Parathyroid adenoma (tissue), 2 donors: ENCODE measurements at regions not wholly inside any gene's neighbourhood (a gene's known extent, or its start where the extent isn't known, plus 50 kb on each side); places are given as distances from the start of the nearest gene placed in this dataset.

Source experiments
- H2AFZ ChIP-seq: fragments of 300-600 bp; sonication (generic); one replicate; pipeline ENCODE4 v1.7.0; 2017; ENCODE audit warnings: antibody characterized with exemption, mild to moderate bottlenecking
- H3K27ac ChIP-seq: fragments of 300-600 bp; sonication (generic); one replicate; pipeline ENCODE4 v1.7.0; 2017
- H3K27me3 ChIP-seq: fragments of 300-600 bp; sonication (generic); one replicate; pipeline ENCODE4 v1.7.0; 2017; ENCODE audit warnings: low read length; ENCODE audit not compliant: control insufficient read depth, insufficient read depth
- H3K36me3 ChIP-seq: fragments of 300-600 bp; sonication (generic); one replicate; pipeline ENCODE4 v1.7.0; 2017; ENCODE audit warnings: low read length; ENCODE audit not compliant: control insufficient read depth, insufficient read depth
- H3K4me1 ChIP-seq: fragments of 300-600 bp; sonication (generic); one replicate; pipeline ENCODE4 v1.7.0; 2017; ENCODE audit warnings: control low read depth
- H3K4me2 ChIP-seq: fragments of 300-600 bp; sonication (generic); one replicate; pipeline ENCODE4 v1.7.0; 2017; ENCODE audit warnings: low read length
- H3K4me3 ChIP-seq: fragments of 300-600 bp; sonication (generic); one replicate; pipeline ENCODE4 v1.7.0; 2017; ENCODE audit warnings: low read depth, low read length
- H3K79me2 ChIP-seq: fragments of 300-600 bp; sonication (generic); one replicate; pipeline ENCODE4 v1.7.0; 2017; ENCODE audit warnings: control low read depth
- H3K9ac ChIP-seq: fragments of 300-600 bp; sonication (generic); one replicate; pipeline ENCODE4 v1.7.0; 2017; ENCODE audit warnings: mild to moderate bottlenecking
- H3K9me3 ChIP-seq: fragments of 300-600 bp; sonication (generic); one replicate; pipeline ENCODE4 v1.7.0; 2017; ENCODE audit warnings: low read length; ENCODE audit not compliant: control insufficient read depth
- TF ChIP-seq, protein P1 (sequence below): fragments of 300-600 bp; sonication (generic); IDR thresholded peaks from one replicate; pipeline ENCODE4 v1.7.0; 2017; ENCODE audit warnings: antibody characterized with exemption, mild to moderate bottlenecking
- donor health status: primary hyperparathyroidism.

GRCh38 chr16:16782153-16782552, 403.2 kb downstream of the NPIPA7 start:
- Histone ChIP-seq H3K4me2 (no peak overlapping the region), H3K9ac (no peak overlapping the region), H3K4me3 (no peak overlapping the region), H3K27me3 (no peaks in the 10 kb centered on the region), H3K4me1 (no peaks in the 10 kb centered on the region), H3K27ac (no peak overlapping the region), H3K79me2 (no peaks in the 10 kb centered on the region), H3K9me3 (no peaks in the 10 kb centered on the region), H3K36me3 (no peaks in the 10 kb centered on the region), H2AFZ (no peak overlapping the region)
- TF ChIP-seq, protein P1, sequence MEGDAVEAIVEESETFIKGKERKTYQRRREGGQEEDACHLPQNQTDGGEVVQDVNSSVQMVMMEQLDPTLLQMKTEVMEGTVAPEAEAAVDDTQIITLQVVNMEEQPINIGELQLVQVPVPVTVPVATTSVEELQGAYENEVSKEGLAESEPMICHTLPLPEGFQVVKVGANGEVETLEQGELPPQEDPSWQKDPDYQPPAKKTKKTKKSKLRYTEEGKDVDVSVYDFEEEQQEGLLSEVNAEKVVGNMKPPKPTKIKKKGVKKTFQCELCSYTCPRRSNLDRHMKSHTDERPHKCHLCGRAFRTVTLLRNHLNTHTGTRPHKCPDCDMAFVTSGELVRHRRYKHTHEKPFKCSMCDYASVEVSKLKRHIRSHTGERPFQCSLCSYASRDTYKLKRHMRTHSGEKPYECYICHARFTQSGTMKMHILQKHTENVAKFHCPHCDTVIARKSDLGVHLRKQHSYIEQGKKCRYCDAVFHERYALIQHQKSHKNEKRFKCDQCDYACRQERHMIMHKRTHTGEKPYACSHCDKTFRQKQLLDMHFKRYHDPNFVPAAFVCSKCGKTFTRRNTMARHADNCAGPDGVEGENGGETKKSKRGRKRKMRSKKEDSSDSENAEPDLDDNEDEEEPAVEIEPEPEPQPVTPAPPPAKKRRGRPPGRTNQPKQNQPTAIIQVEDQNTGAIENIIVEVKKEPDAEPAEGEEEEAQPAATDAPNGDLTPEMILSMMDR: no peak

DNA sequence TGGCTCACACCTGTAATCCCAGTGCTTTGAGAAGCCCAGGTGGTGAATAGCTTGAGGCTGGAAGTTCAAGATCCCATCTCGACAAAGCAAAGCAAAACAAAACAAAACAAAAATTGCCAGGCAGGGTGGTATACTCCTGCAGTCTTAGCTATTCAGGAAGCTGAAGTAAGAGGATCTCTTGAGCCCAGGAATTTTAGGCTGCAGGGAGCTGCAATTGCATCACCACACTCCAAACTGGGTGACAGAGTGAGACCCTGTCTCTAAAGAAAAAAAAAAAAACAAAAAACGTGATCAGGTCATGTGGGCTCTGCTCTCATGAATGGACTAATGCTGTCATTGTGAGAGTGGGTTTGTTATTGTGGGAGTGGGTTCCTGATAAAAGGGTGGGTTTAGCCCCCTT, 409.1 kb downstream of the NPIPA7 start:
- Histone ChIP-seq H3K9me3 (no peaks in the 10 kb centered on the region), H2AFZ (no peak overlapping the region), H3K4me3 (no peak overlapping the region), H3K4me2 (no peak overlapping the region), H3K36me3 (no peaks in the 10 kb centered on the region), H3K9ac (no peak overlapping the region), H3K27ac (no peak overlapping the region), H3K4me1 (no peaks in the 10 kb centered on the region), H3K27me3 (no peaks in the 10 kb centered on the region), H3K79me2 (no peaks in the 10 kb centered on the region)
- TF ChIP-seq, protein P1: no peak

DNA sequence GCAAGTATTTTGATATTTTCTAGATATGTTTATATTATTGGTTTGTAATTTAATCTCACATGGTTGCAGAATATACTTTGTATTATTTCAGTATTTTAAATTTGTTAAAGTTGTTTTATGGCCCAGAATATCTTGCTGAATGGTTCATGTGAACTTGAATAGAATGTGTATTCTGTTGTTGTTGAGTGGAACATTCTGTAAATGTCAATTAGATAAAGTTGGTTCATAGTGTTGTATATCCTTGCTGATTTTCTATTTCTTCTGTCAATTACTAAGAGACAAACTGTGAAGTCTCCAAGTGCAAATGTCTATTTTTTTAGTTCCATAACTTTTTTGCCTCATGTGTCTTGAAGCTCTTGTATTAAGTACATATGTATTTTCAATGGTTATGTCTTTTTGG, 411.7 kb downstream of the NPIPA7 start:
- no peak overlapping the region for H2AFZ ChIP-seq
- TF ChIP-seq, protein P1: no peak
- no peak overlapping the region for H3K4me3 ChIP-seq
- no peaks in the 10 kb centered on the region for H3K4me1 ChIP-seq
- H3K79me2 ChIP-seq: no peaks in the 10 kb centered on the region
- no peak overlapping the region for H3K4me2 ChIP-seq
- H3K9me3 ChIP-seq: no peaks in the 10 kb centered on the region
- H3K36me3 ChIP-seq: no peaks in the 10 kb centered on the region
- no peaks in the 10 kb centered on the region for H3K27me3 ChIP-seq
- no peak overlapping the region for H3K27ac ChIP-seq
- H3K9ac ChIP-seq: no peak overlapping the region

- TF ChIP-seq, protein P1: no peak
- Histone ChIP-seq H3K36me3 (no peaks in the 10 kb centered on the region), H3K9me3 (no peaks in the 10 kb centered on the region), H3K4me2 (no peak overlapping the region), H3K9ac (no peak overlapping the region), H3K4me3 (no peak overlapping the region), H3K4me1 (no peaks in the 10 kb centered on the region), H3K27me3 (no peaks in the 10 kb centered on the region), H2AFZ (no peak overlapping the region), H3K27ac (no peak overlapping the region), H3K79me2 (no peaks in the 10 kb centered on the region)
Observed at GRCh38 chr16:16791051-16791450, 412.1 kb downstream of the NPIPA7 start.

GRCh38 chr16:16797239-16797638, 418.3 kb downstream of the NPIPA7 start:
- Histone ChIP-seq H3K4me2 (no peak overlapping the region), H3K4me3 (no peak overlapping the region), H3K27ac (no peak overlapping the region), H3K9me3 (no peaks in the 10 kb centered on the region), H3K27me3 (no peaks in the 10 kb centered on the region), H3K79me2 (no peaks in the 10 kb centered on the region), H3K4me1 (no peaks in the 10 kb centered on the region), H2AFZ (no peak overlapping the region), H3K36me3 (no peaks in the 10 kb centered on the region), H3K9ac (no peak overlapping the region)
- TF ChIP-seq, protein P1: no peak
